ENCODE measurements at regions not wholly inside any gene's neighbourhood (a gene's known extent, or its start where the extent isn't known, plus 50 kb on each side); places are given as distances from the start of the nearest gene placed in this dataset.

DNA sequence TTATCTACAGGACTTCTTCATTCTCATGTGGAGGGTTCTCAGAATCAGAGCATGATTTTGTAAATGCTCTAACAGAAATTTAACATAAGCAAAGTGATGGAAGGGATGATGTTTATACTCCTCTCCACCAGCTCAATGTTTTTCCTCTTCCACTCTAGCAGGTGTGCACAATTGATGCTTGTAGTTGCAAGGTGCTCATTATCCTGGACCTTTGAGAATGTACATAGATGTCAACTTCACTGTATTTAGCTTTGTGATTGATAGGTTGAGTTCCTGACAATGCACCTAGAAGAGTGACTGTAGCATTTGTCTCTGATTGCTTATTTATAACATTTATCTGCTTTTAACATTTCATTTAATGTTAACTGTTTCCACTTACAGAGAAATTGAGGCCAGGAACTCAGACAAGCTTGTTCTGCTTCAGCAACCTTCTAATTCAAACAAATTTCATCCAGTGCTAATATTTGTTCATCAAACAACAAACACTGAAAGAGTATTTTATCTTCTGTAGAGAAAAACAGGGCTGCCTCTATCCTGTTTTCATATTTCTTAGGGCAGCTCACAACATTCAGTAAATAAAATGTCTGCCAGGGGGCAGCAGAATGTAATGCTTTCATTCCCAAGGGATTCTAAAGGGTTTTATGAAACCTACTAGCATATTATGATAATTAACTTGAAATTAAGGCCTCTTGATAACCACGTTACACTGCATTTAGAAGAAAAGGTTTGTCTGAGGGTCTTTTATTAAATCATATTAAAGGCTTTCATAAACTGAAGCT is 127.9 kb upstream of the NOL4 start:
- no peaks in the 10 kb centered on the region for H3K36me3 ChIP-seq (ENCODE audit: insufficient read depth, low read length)
- H3K9me3 ChIP-seq (replicated peaks; ENCODE audit: low read length): no peaks in the 10 kb centered on the region
- no peak overlapping the region for H3K4me3 ChIP-seq (ENCODE audit: low read length)
- peaks cover 6% of the 10 kb centered on the region for H3K4me1 ChIP-seq (ENCODE audit: control insufficient read depth, insufficient read depth, low read length)
- no peak overlapping the region for H3K9ac ChIP-seq (ENCODE audit: low read depth, low read length)
- no peak overlapping the region for H3K4me2 ChIP-seq (ENCODE audit: low read length)
- no peaks in the 10 kb centered on the region for H3K27me3 ChIP-seq (ENCODE audit: control insufficient read depth, insufficient read depth, low read length)

DNA sequence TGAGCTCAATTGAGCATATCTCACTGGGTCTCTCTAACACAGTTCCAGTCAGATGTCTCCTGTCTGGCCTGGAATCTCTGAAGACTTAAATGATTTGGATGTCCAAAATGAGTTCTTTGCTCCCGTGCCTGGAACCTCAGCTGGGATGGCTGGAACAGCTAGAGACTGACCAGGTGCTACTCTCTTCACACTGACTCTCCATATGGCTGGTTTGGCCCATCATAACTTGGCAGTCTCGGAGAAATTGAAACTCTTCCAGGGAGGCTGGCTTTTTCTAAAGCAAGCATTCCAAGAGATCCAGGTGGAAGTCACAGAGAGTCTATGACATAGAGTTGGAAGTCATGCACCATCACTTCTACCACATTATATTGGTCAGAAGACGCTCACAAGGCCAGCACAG is 129.6 kb upstream of the NOL4 start:
- Histone ChIP-seq H3K4me3 (ENCODE audit: low read length) (no peak overlapping the region), H3K9me3 (replicated peaks; ENCODE audit: low read length) (no peaks in the 10 kb centered on the region), H3K9ac (ENCODE audit: low read depth, low read length) (no peak overlapping the region), H3K4me1 (ENCODE audit: control insufficient read depth, insufficient read depth, low read length) (peaks cover 6% of the 10 kb centered on the region), H3K36me3 (ENCODE audit: insufficient read depth, low read length) (no peaks in the 10 kb centered on the region), H3K27me3 (ENCODE audit: control insufficient read depth, insufficient read depth, low read length) (no peaks in the 10 kb centered on the region), H3K4me2 (ENCODE audit: low read length) (no peak overlapping the region)

DNA sequence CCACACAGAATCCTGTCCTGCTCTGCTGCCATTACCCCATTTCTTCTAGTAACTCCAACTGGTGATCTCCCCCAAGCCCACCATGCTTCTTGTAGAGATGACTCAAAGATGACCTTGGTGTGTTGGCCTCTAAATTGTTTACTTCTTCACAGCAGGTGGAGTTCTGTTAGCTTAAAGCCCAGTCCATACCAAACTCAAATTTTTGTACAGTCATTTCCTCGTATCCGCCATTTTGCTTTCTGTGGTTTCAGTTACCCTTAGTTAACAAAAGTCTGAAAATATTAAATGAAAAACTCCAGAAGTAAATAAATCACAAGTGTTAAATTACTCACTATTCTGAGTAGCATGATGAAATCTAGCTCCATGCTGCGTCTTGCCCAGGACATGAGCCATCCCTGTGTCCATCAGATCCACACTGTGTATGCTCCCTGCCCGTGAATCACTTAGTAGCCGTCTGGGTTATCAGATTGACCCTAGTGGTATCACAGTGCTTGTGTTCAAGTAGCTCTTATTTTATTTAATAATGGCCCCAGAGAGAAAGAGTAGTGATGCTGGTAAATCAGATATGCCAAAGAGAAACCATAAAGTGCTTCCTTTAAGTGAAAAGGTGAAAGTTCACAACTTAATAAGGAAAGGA is 133.3 kb upstream of the NOL4 start:
- H3K4me3 ChIP-seq (ENCODE audit: low read length): no peak overlapping the region
- peaks cover 4% of the 10 kb centered on the region for H3K4me1 ChIP-seq (ENCODE audit: control insufficient read depth, insufficient read depth, low read length)
- H3K9ac ChIP-seq (ENCODE audit: low read depth, low read length): no peak overlapping the region
- no peaks in the 10 kb centered on the region for H3K27me3 ChIP-seq (ENCODE audit: control insufficient read depth, insufficient read depth, low read length)
- H3K9me3 ChIP-seq (replicated peaks; ENCODE audit: low read length): no peaks in the 10 kb centered on the region
- H3K4me2 ChIP-seq (ENCODE audit: low read length): no peak overlapping the region
- no peaks in the 10 kb centered on the region for H3K36me3 ChIP-seq (ENCODE audit: insufficient read depth, low read length)

DNA sequence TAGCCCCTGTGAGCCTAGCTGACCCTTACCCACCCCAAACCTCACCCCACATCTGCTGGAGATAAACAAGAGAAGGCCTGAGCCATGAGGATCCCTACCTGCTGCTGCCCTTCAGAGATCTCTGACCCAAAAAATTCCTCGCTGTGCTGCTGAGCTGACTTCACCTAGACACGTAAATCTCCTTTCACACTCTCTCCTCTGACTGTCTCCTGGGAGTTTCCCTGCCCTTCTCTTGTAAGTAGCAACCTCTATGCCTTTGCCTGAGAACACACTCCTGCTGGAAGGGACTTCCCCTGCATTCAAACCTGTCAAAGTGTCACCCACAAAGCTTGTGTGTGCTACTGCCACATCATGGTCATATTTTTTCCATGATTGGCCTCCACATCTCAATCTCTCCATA is 134.2 kb upstream of the NOL4 start:
- Histone ChIP-seq H3K4me2 (ENCODE audit: low read length) (no peak overlapping the region), H3K9me3 (replicated peaks; ENCODE audit: low read length) (no peaks in the 10 kb centered on the region), H3K4me1 (ENCODE audit: control insufficient read depth, insufficient read depth, low read length) (no peaks in the 10 kb centered on the region)

DNA sequence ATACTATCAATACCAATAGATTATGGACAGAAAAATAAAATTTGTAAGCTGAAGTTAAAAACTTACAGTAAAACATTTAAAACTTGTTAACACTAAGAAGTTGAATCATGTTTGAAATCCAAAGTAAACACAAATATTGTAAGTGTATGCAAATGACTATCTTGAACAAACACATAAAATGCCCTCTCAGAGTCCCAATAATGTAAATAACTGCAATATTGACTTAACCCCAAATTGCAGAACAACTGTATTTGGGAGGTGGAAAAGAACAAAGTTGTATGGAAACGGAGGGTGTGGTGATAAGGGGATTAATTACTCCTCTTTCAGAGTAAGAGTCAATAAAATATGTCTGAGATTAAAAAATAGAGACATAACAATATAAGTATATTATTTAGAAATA is 140.0 kb upstream of the NOL4 start:
- Histone ChIP-seq H3K9ac (ENCODE audit: low read depth, low read length) (no peak overlapping the region), H3K9me3 (replicated peaks; ENCODE audit: low read length) (no peaks in the 10 kb centered on the region), H3K4me1 (ENCODE audit: control insufficient read depth, insufficient read depth, low read length) (no peaks in the 10 kb centered on the region), H3K36me3 (ENCODE audit: insufficient read depth, low read length) (no peaks in the 10 kb centered on the region), H3K4me3 (ENCODE audit: low read length) (no peak overlapping the region), H3K27me3 (ENCODE audit: control insufficient read depth, insufficient read depth, low read length) (no peaks in the 10 kb centered on the region), H3K4me2 (ENCODE audit: low read length) (no peak overlapping the region)

More for the DNA sequence above, 134.2 kb upstream of the NOL4 start:
- H3K4me3 ChIP-seq (ENCODE audit: low read length): no peak overlapping the region
- H3K9ac ChIP-seq (ENCODE audit: low read depth, low read length): no peak overlapping the region
- no peaks in the 10 kb centered on the region for H3K36me3 ChIP-seq (ENCODE audit: insufficient read depth, low read length)
- H3K27me3 ChIP-seq (ENCODE audit: control insufficient read depth, insufficient read depth, low read length): no peaks in the 10 kb centered on the region

DNA sequence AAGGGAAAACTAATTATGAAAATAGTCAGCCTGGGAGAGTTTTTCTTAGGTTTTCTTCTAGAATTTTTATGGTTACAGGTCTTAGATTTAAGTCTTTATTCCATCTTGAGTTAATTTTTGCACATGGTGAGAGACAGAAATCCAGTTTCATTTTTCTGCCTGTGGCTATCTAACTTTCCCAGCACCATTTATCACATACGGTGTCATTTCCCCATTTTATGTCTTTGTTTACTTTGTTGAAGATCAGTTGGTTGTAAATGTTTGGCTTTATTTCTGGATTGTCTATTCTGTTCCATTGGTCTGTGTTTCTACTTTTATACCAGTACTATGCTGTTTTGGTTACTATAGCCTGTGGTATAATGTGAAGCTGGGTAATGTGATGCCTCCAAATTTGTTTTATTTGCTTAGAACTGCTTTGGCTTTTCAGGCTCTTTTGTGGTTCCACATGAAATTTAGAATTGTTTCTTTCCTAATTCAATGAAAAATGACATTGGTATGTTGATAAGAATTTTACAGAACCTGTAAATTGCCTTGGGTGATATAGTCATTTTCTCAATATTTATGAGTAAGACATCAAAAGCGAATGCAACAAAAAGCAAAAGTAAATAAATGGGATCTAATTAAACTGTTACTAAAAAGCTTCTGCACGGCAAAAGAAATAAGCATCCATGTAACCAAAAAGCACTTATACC is 146.1 kb upstream of the NOL4 start:
- H3K9me3 ChIP-seq (replicated peaks; ENCODE audit: low read length): no peaks in the 10 kb centered on the region
- no peaks in the 10 kb centered on the region for H3K27me3 ChIP-seq (ENCODE audit: control insufficient read depth, insufficient read depth, low read length)
- H3K4me2 ChIP-seq (ENCODE audit: low read length): no peak overlapping the region
- H3K9ac ChIP-seq (ENCODE audit: low read depth, low read length): no peak overlapping the region
- no peak overlapping the region for H3K4me3 ChIP-seq (ENCODE audit: low read length)
- no peaks in the 10 kb centered on the region for H3K4me1 ChIP-seq (ENCODE audit: control insufficient read depth, insufficient read depth, low read length)
- H3K36me3 ChIP-seq (ENCODE audit: insufficient read depth, low read length): no peaks in the 10 kb centered on the region

DNA sequence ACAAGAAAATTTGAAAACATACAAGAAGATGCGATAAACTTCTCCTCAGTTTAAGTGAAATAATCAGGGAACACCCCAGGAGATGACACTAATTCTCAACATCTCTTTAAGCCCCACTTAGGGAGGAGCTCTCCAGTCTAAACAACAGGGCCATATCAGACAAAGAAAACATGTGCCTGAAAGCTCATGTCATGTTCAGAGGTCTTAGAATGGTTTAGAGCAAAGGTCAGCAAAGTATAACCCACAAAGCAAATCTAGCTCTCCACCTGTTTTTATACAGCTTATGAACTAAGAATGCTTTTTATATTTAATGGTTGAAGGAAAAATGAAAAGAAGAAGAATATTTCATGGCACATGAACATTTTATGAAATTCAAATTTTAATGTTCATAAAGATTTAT is 155.6 kb upstream of the NOL4 start:
- peaks cover 10% of the 10 kb centered on the region for H3K27me3 ChIP-seq (ENCODE audit: control insufficient read depth, insufficient read depth, low read length)
- no peak overlapping the region for H3K4me2 ChIP-seq (ENCODE audit: low read length)
- H3K9me3 ChIP-seq (replicated peaks; ENCODE audit: low read length): no peaks in the 10 kb centered on the region
- no peaks in the 10 kb centered on the region for H3K36me3 ChIP-seq (ENCODE audit: insufficient read depth, low read length)
- H3K4me1 ChIP-seq (ENCODE audit: control insufficient read depth, insufficient read depth, low read length): no peaks in the 10 kb centered on the region
- H3K4me3 ChIP-seq (ENCODE audit: low read length): no peak overlapping the region
- H3K9ac ChIP-seq (ENCODE audit: low read depth, low read length): no peak overlapping the region

DNA sequence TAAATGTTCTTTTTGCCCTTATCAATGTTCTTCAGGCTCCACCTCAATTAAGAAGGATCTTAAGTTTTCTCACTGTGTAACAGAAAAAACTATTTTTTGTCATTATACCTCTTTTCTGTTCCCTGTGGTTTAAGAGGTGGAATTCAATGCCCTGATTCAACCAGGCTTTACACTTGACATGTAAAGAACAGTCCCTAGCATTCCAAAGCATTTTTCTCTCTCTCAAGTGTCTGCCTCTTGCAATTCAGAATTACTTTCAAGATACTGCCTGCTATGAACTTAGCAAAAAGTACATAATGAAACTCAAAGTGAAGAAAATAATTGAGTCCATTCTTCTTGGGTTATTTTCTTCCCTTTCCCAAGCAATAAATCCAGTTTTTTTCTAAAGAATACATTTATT is 160.6 kb upstream of the NOL4 start:
- Histone ChIP-seq H3K36me3 (ENCODE audit: insufficient read depth, low read length) (no peaks in the 10 kb centered on the region), H3K4me3 (ENCODE audit: low read length) (no peak overlapping the region), H3K9me3 (replicated peaks; ENCODE audit: low read length) (no peaks in the 10 kb centered on the region), H3K27me3 (ENCODE audit: control insufficient read depth, insufficient read depth, low read length) (peaks cover 12% of the 10 kb centered on the region), H3K4me1 (ENCODE audit: control insufficient read depth, insufficient read depth, low read length) (no peaks in the 10 kb centered on the region), H3K9ac (ENCODE audit: low read depth, low read length) (no peak overlapping the region), H3K4me2 (ENCODE audit: low read length) (no peak overlapping the region)

DNA sequence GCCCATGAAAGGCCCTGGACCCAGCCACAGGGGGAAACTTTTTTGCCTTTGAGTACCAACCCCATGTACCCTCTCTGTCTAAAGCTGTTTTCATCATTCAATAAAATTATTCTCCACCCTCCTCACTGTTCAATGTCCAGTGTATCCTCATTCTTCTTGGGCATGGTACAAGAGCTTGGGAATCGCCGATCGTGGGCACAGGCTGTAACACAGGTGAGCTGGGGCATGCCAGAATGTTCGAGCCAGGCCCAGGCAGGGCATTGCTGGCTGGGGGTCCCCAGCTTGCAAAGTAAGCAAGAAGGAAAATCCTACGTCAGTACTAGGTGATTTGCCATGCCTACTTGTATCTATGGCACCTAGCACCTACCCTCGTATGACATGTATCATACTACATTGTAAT is 162.1 kb upstream of the NOL4 start:
- no peak overlapping the region for H3K4me2 ChIP-seq (ENCODE audit: low read length)
- H3K9me3 ChIP-seq (replicated peaks; ENCODE audit: low read length): no peaks in the 10 kb centered on the region
- H3K4me3 ChIP-seq (ENCODE audit: low read length): no peak overlapping the region

DNA sequence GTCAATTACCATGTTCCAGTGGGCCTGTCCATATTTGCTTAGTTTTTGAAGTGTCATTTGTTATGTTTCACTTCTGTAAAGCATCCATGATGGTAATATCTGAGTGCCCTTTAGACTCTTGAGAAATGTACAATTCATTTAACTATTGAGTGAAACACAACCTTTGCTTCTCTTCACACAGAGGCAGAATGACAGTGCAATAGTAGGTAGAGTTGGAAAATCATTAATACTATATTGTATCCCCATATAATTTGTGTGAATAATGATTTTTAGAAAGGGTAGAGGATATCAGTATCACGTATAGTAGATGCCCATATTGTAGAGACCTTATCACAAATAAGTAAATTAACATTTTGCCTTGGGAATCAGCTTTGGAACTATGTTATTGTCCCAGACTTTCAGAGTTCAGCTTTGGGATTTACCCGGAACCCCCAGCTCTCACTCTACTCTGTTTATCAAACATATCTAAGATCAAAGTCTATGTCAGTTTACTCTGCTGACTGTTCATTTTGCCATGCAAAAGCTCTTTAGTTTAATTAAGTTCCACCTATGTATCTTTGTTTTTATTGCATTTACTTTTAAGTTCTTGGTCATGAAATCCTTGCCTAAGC is 172.7 kb upstream of the NOL4 start:
- H3K4me3 ChIP-seq (ENCODE audit: low read length): no peak overlapping the region
- no peaks in the 10 kb centered on the region for H3K36me3 ChIP-seq (ENCODE audit: insufficient read depth, low read length)
- H3K9me3 ChIP-seq (replicated peaks; ENCODE audit: low read length): no peaks in the 10 kb centered on the region
- no peaks in the 10 kb centered on the region for H3K27me3 ChIP-seq (ENCODE audit: control insufficient read depth, insufficient read depth, low read length)
- no peaks in the 10 kb centered on the region for H3K4me1 ChIP-seq (ENCODE audit: control insufficient read depth, insufficient read depth, low read length)
- no peak overlapping the region for H3K4me2 ChIP-seq (ENCODE audit: low read length)
- H3K9ac ChIP-seq (ENCODE audit: low read depth, low read length): no peak overlapping the region

More for the DNA sequence above, 162.1 kb upstream of the NOL4 start:
- Histone ChIP-seq H3K4me1 (ENCODE audit: control insufficient read depth, insufficient read depth, low read length) (no peaks in the 10 kb centered on the region), H3K36me3 (ENCODE audit: insufficient read depth, low read length) (no peaks in the 10 kb centered on the region), H3K27me3 (ENCODE audit: control insufficient read depth, insufficient read depth, low read length) (peaks cover 12% of the 10 kb centered on the region), H3K9ac (ENCODE audit: low read depth, low read length) (no peak overlapping the region)

DNA sequence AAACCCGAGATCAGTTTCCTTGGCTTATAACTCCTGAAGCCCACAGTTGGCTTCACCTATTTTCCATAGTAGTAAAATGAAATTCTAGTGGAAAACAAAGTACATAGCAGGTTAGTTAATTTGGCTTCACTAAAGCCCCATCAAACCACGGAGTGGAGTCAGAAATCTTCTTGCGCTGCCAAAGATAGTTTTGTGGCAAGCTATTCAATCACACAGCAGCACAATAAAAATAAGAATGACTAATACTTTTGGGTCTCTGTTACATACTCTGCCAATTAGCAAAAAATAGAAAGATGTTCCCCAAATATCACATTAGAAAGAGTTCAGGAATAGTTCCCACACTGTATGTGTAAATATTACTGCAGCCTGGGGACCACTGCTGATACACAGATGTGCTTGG is 175.2 kb upstream of the NOL4 start:
- H3K9ac ChIP-seq (ENCODE audit: low read depth, low read length): no peak overlapping the region
- no peaks in the 10 kb centered on the region for H3K9me3 ChIP-seq (replicated peaks; ENCODE audit: low read length)
- H3K36me3 ChIP-seq (ENCODE audit: insufficient read depth, low read length): no peaks in the 10 kb centered on the region
- H3K27me3 ChIP-seq (ENCODE audit: control insufficient read depth, insufficient read depth, low read length): no peaks in the 10 kb centered on the region
- no peak overlapping the region for H3K4me2 ChIP-seq (ENCODE audit: low read length)
- H3K4me1 ChIP-seq (ENCODE audit: control insufficient read depth, insufficient read depth, low read length): no peaks in the 10 kb centered on the region
- no peak overlapping the region for H3K4me3 ChIP-seq (ENCODE audit: low read length)
